22Rv1 (cell line): ENCODE measurements at regions not wholly inside any gene's neighbourhood (a gene's known extent, or its start where the extent isn't known, plus 50 kb on each side); places are given as distances from the start of the nearest gene placed in this dataset.

Experiments
- CTCF ChIP-seq: fragments of 450-650 bp; IDR thresholded peaks from 2 replicates; pipeline ENCODE4 v1.5.1; 2017; ENCODE audit warnings: mild to moderate bottlenecking
- ZFX ChIP-seq: fragments of 450-650 bp; IDR thresholded peaks from 2 replicates; pipeline ENCODE4 v1.6.1; 2017; ENCODE audit warnings: antibody characterized with exemption, borderline replicate concordance

DNA sequence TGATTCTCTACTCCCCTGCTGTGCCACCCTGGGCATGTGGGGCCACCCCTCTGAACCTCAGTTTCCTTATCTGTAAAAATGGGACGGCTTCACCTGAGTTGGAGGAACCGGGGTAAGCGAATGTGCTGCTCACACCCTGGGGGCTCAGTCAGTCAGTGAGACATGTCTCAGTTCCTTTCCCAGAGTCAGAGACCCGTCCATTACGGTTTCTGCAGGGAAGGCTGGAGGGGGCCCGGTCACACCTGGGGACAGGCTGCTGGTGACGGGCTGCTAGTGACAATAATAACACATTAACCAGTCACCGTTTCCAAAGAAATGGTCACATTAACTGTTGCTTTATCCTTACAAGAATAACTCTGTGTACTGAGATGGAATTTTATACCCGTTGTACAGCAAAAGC, 282.4 kb downstream of the NSG2 start:
- TF ChIP-seq CTCF (no peak), ZFX (no peak)
